Transverse colon (tissue), 4 donors: ENCODE measurements at regions not wholly inside any gene's neighbourhood (a gene's known extent, or its start where the extent isn't known, plus 50 kb on each side); places are given as distances from the start of the nearest gene placed in this dataset.

Experiments used
- DNase-seq: peaks from one replicate; pipeline ENCODE4 v3.0.0-alpha.2; 2019
- H3K27ac ChIP-seq, 4 donors: fragments of 200-600 bp; sonication (generic); 2 replicates each; pipeline ENCODE4 v1.5.1; 2016 to 2018; ENCODE audit warnings: inconsistent platforms in 4 of 4
- H3K27me3 ChIP-seq: fragments of 200-600 bp; sonication (generic); 2 replicates; pipeline ENCODE4 v1.5.1; 2017; ENCODE audit warnings: inconsistent platforms
- H3K36me3 ChIP-seq, 4 donors: fragments of 200-600 bp; sonication (generic); 2 replicates each; pipeline ENCODE4 v1.5.1; 2017 to 2019; ENCODE audit warnings: inconsistent platforms in 4 of 4
- H3K4me1 ChIP-seq, 4 donors: fragments of 200-600 bp; sonication (generic); 2 replicates each; pipeline ENCODE4 v1.5.1; 2017 to 2020; ENCODE audit warnings: inconsistent platforms in 4 of 4
- H3K4me3 ChIP-seq, 4 donors: fragments of 200-600 bp; sonication (generic); 1 replicate in 1 of 4; 2 replicates in 3 of 4; pipeline versions ENCODE4 v1.5.1 to v1.6.1; 2017 to 2019; ENCODE audit warnings: inconsistent platforms in 4 of 4
- H3K9me3 ChIP-seq, 2 donors: fragments of 200-600 bp; sonication (generic); 2 replicates each; pipeline ENCODE4 v1.5.1; 2017 to 2019; ENCODE audit warnings: inconsistent platforms in 2 of 2
- EP300 ChIP-seq: sonication (generic); formaldehyde crosslinking; IDR thresholded peaks from one replicate; pipeline ENCODE4 v1.6.1; 2017; ENCODE audit warnings: antibody characterized with exemption, low read depth
- POLR2A ChIP-seq: fragments of 450-650 bp; IDR thresholded peaks from one replicate; pipeline ENCODE4 v1.6.1; 2016; ENCODE audit warnings: antibody characterized with exemption, mild to moderate bottlenecking, moderate library complexity
- POLR2AphosphoS5 ChIP-seq, 3 donors: sonication (generic); formaldehyde crosslinking; IDR thresholded peaks; one replicate each; pipeline ENCODE4 v1.6.1; 2016; ENCODE audit warnings: antibody characterized with exemption in 3 of 3
- WGBS, 2 donors: methylation state at CpG; one replicate each; pipeline ENCODE4 v1.1.5; 2018; ENCODE audit warnings: low coverage in 1 of 2; 5-methylcytosine and 5-hydroxymethylcytosine counted together
- in situ Hi-C, 4 donors: fragments of 200-750 bp; cut with MboI; loops; one replicate each; pipeline versions ENCODE4 v1.15.0 to v1.15.1; 2017; ENCODE audit warnings: low sequenced_read_pairs in 3 of 4, low pct_ligation_motif_present in 1 of 4, low pct_unique_long_range_greater_than_20kb in 1 of 4
- intact Hi-C: fragments of 100-400 bp; cut with DNase I; formaldehyde crosslinking; loops from one replicate; pipeline ENCODE4 v1.15.1; 2023; ENCODE audit warnings: low total_unique reads
- TF ChIP-seq, protein P1 (sequence below), 5 experiments: fragments of 200-600 bp in 3 of 5; fragments of 450-650 bp in 2 of 5; sonication (generic) in 3 of 5; IDR thresholded peaks; 1 replicate in 2 of 5; 2 replicates in 3 of 5; pipeline ENCODE4 v1.5.1; 2016 to 2017; ENCODE audit warnings: antibody characterized with exemption in 5 of 5, inconsistent platforms in 3 of 5, mild to moderate bottlenecking in 2 of 5, moderate library complexity in 1 of 5

DNA sequence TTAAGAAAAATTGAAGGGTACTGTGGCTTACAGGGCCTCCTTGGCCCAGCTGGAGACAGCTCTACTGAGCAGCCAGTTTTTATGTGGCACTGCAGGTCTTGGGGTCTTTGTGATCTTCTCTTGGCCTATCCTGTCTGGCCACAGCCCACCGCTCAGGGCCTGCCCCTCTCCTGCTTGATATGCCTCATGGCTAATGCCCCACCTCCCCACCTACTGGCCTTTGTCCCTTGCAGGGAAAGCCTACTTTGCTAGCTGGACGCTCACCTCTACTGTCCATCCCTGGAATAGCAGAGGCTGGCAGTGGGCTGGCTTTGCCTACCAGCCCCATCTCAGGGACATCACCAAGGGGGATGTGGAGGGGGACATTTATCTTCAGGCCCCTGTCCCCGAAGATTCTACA is 134.1 kb downstream of the PJA1 start:
- Histone ChIP-seq H3K27me3 (no peaks in the 10 kb centered on the region), H3K27ac (no peak overlapping the region), H3K4me1 (peaks cover 0 to 12% (median 3%) of the 10 kb centered on the region in 4 donors), H3K9me3 (no peaks in the 10 kb centered on the region), H3K4me3 (no peak overlapping the region), H3K36me3 (no peaks in the 10 kb centered on the region)
- no peak for DNase-seq
- in situ Hi-C loops (no loop called here), intact Hi-C loops (no loop called here)
- no peak for TF ChIP-seq POLR2A
- TF ChIP-seq, protein P1, sequence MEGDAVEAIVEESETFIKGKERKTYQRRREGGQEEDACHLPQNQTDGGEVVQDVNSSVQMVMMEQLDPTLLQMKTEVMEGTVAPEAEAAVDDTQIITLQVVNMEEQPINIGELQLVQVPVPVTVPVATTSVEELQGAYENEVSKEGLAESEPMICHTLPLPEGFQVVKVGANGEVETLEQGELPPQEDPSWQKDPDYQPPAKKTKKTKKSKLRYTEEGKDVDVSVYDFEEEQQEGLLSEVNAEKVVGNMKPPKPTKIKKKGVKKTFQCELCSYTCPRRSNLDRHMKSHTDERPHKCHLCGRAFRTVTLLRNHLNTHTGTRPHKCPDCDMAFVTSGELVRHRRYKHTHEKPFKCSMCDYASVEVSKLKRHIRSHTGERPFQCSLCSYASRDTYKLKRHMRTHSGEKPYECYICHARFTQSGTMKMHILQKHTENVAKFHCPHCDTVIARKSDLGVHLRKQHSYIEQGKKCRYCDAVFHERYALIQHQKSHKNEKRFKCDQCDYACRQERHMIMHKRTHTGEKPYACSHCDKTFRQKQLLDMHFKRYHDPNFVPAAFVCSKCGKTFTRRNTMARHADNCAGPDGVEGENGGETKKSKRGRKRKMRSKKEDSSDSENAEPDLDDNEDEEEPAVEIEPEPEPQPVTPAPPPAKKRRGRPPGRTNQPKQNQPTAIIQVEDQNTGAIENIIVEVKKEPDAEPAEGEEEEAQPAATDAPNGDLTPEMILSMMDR (IDR thresholded peaks at IDR 0.05), result peak in 4 of 5 experiments; percentile 13 to 48 (median 19)
- TF ChIP-seq EP300, result no peak
- TF ChIP-seq POLR2AphosphoS5 (IDR thresholded peaks at IDR 0.05), result no peak
- 79% methylated on average over 3 of the region's 3 CpGs; no CpG with 5 or more reads in 1 of the 2 donors for WGBS, 2 donors

DNA sequence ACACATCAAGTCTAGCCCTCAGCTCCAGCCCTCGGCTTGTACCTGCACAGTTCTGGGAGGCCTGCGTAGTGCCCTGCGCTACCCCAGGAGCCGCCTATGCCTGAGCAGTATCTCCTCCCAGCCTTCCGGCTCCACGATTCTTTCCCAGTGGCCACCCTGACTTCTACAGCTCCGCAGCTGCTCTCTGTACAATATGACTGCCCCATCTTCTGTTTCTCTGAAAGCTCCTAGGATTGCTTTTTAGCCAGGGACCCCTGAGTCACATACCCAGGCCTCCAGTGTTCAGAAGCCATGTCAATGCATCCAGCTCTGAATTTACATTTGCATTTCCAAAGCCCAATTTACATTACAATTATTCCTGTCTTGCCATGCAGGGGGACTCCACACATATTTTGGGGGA is 135.5 kb downstream of the PJA1 start:
- H3K4me3 ChIP-seq, result no peak overlapping the region
- TF ChIP-seq EP300, result no peak
- TF ChIP-seq POLR2AphosphoS5 (IDR thresholded peaks at IDR 0.05), result no peak
- TF ChIP-seq, protein P1 (IDR thresholded peaks at IDR 0.05), result no peak
- TF ChIP-seq POLR2A, result no peak
- H3K27me3 ChIP-seq, result no peaks in the 10 kb centered on the region
- WGBS, 2 donors, result 93% methylated on average over 7 of the region's 7 CpGs; no CpG with 5 or more reads in 1 of the 2 donors
- no peak overlapping the region for H3K27ac ChIP-seq
- no peak for DNase-seq
- H3K9me3 ChIP-seq, result no peaks in the 10 kb centered on the region
- in situ Hi-C loops, result no loop called here
- no peaks in the 10 kb centered on the region for H3K36me3 ChIP-seq
- H3K4me1 ChIP-seq, result peaks cover 0 to 17% (median 6%) of the 10 kb centered on the region in 4 donors
- intact Hi-C loops, result no loop called here

DNA sequence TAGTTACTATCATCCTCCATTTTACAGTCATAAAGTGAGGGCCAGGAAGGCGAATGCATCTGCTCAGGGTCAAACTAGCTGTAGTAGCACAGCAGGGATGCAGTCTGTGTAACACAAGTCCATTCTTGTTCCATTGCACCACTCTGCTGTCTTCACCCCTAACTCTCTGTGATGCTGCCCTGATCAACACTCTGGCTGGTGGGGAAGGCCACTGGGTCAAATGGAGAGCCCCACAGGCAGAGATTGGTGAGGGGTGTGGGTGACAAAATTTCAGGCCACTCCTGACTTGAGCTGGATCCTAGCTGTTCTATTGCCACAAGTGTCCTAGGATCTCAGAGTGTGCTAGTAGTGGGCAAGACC is 136.5 kb downstream of the PJA1 start:
- intact Hi-C loops, result no loop called here
- H3K4me3 ChIP-seq, result no peak overlapping the region
- no peak for DNase-seq
- H3K27ac ChIP-seq, result no peak overlapping the region
- no peaks in the 10 kb centered on the region for H3K36me3 ChIP-seq
- no peaks in the 10 kb centered on the region for H3K9me3 ChIP-seq
- TF ChIP-seq POLR2A (no peak), POLR2AphosphoS5 (IDR thresholded peaks at IDR 0.05) (no peak), EP300 (no peak)
- TF ChIP-seq, protein P1 (IDR thresholded peaks at IDR 0.05), result no peak
- H3K27me3 ChIP-seq, result no peaks in the 10 kb centered on the region
- 50% methylated on average over 1 of the region's 1 CpG; no CpG with 5 or more reads in 1 of the 2 donors for WGBS, 2 donors
- in situ Hi-C loops, result no loop called here
- H3K4me1 ChIP-seq, result peaks cover 0 to 23% (median 7%) of the 10 kb centered on the region in 4 donors

DNA sequence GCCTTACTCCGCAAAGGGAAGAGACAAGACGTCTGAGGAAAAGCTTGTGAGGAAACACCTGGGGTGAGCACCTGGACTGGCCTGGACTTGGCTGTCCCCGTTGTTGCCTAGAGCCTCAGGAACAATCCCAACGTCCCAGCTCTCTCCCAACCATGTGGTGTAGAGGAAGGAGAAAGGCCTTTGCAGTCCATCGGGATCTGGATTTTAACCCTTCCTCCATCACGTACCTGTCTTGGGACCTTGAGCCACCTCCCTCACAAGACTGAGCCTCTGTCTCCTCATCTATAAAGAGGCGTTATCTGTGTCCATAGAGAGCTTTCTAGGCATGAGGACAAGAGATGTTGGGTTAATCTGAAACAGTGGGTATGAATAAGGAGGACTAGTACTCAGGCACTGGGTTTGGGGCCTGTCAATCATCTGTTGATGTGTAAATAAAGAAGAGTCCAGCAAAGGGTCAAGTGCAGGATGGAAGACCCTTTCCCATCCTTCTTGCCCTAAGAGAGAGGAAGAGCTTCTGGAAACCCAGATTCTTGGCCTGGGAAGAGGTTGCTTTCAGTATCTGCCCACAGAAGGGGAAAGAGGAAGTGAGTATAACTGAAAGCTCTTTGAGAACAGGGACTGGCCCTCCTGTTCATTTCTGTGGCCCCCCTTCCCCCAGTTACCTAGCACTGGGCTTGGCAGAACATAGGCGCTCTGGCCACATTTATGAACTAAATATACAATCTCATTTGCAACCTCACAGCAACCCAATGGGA is 137.1 kb downstream of the PJA1 start:
- in situ Hi-C loops, result no loop called here
- Histone ChIP-seq H3K4me1 (peaks cover 0 to 23% (median 7%) of the 10 kb centered on the region in 4 donors), H3K27ac (peak overlapping the region in 2 of 4 donors; percentile 29), H3K9me3 (no peaks in the 10 kb centered on the region), H3K4me3 (no peak overlapping the region), H3K36me3 (no peaks in the 10 kb centered on the region), H3K27me3 (no peaks in the 10 kb centered on the region)
- WGBS, 2 donors, result 68% methylated on average over 8 of the region's 8 CpGs; no CpG with 5 or more reads in 1 of the 2 donors
- DNase-seq, result no peak
- intact Hi-C loops, result no loop called here
- TF ChIP-seq, protein P1 (IDR thresholded peaks at IDR 0.05), result no peak
- TF ChIP-seq POLR2AphosphoS5 (IDR thresholded peaks at IDR 0.05) (no peak), EP300 (no peak), POLR2A (no peak)
